ENCODE measurements at regions not wholly inside any gene's neighbourhood (a gene's known extent, or its start where the extent isn't known, plus 50 kb on each side); places are given as distances from the start of the nearest gene placed in this dataset.

- TF ChIP-seq CTCF (IDR thresholded peaks at IDR 0.05; ENCODE audit: low read depth, low read length, poor library complexity, severe bottlenecking), result no peak
- no peak for TF ChIP-seq EZH2phosphoT487 (IDR thresholded peaks at IDR 0.05; ENCODE audit: borderline replicate concordance, low read length)
Measured at GRCh38 chr6:16811277-16811979, 50.2 kb upstream of the ATXN1 start.
